Heart right ventricle (tissue), 16 donors: ENCODE measurements at regions not wholly inside any gene's neighbourhood (a gene's known extent, or its start where the extent isn't known, plus 50 kb on each side); places are given as distances from the start of the nearest gene placed in this dataset.

ENCODE experiments used
- ATAC-seq, 8 donors: fragments of 200-7000 bp; cut with Tn5 transposase; one replicate each; pipeline ENCODE4 v1.9.1; 2020; ENCODE audit warnings: mild to moderate bottlenecking in 8 of 8, moderate library complexity in 8 of 8, moderate number of reproducible peaks in 1 of 8
- DNase-seq, 2 donors: peaks; one replicate each; pipeline ENCODE4 v3.0.0-alpha.2; 2020
- H3K27ac ChIP-seq, 10 donors: fragments of 200-600 bp; sonication (generic) in 2 of 10; one replicate each; pipeline versions ENCODE4 v1.5.0 to v1.8.0; 2020 to 2022; ENCODE audit warnings: mild to moderate bottlenecking in 3 of 10
- H3K27me3 ChIP-seq, 7 donors: fragments of 200-600 bp; one replicate each; pipeline ENCODE4 v1.8.0; 2021 to 2022; ENCODE audit warnings: mild to moderate bottlenecking in 2 of 7
- H3K36me3 ChIP-seq, 9 donors: fragments of 200-600 bp; sonication (generic) in 1 of 9; one replicate each; pipeline versions ENCODE4 v1.5.0 to v1.8.0; 2020 to 2022; ENCODE audit warnings: mild to moderate bottlenecking in 2 of 9
- H3K4me1 ChIP-seq, 9 donors: fragments of 200-600 bp; sonication (generic) in 1 of 9; one replicate each; pipeline versions ENCODE4 v1.5.0 to v1.8.0; 2020 to 2022; ENCODE audit warnings: mild to moderate bottlenecking in 4 of 9
- H3K4me3 ChIP-seq, 10 donors: fragments of 200-600 bp; sonication (generic) in 2 of 10; one replicate each; pipeline versions ENCODE4 v1.5.0 to v1.8.0; 2020 to 2022; ENCODE audit warnings: mild to moderate bottlenecking in 7 of 10, moderate library complexity in 2 of 10
- H3K9me3 ChIP-seq, 11 donors: fragments of 200-600 bp in 10 of 11; sonication (generic) in 2 of 11; one replicate each; pipeline versions ENCODE4 v1.5.0 to v1.8.0; 2013 to 2022; ENCODE audit warnings: mild to moderate bottlenecking in 2 of 11, control low read depth in 1 of 11, moderate library complexity in 1 of 11
- WGBS, 2 donors: extraction: QIAGEN DNeasy Blood & Tissue Kit; methylation state at CpG; one replicate each; pipeline ENCODE4 v1.1.7; 2013; ENCODE audit warnings: inconsistent platforms in 1 of 2; 5-methylcytosine and 5-hydroxymethylcytosine counted together
- intact Hi-C, 10 donors: fragments of 100-400 bp; cut with DNase I; formaldehyde crosslinking; loops; one replicate each; pipeline versions ENCODE4 v1.11.1 to v1.14.2; 2022
- TF ChIP-seq, protein P1 (sequence below), 9 donors: fragments of 200-600 bp; sonication (generic) in 2 of 9; IDR thresholded peaks; one replicate each; pipeline versions ENCODE4 v1.5.0 to v1.8.0; 2021 to 2022; ENCODE audit warnings: antibody characterized with exemption in 9 of 9, mild to moderate bottlenecking in 5 of 9, moderate library complexity in 1 of 9
- donor health status: Arrhythmogenic right ventricular cardiomyopathy.
- donor health status: ischemic (EF 13 %, LVEDD 7.1; RV severe dilation, severe dysfunction).
- donor health status: healthy with polysubstance abuse.
- donor health status: DM: no; HTN: yes; CAD: no.
- donor health status: DM: no; HTN: no; CAD: no.
- donor health status: ischemic (EF 25% LVEDD 6.9; RV normal size, moderate dysfunction).
- donor health status: ischemic (EF 25% LVEDD 5.7; RV mildly dilated, moderate dysfunction).
- donor health status: healthy.
- donor health status: DM: yes; HTN: yes; CAD: no.
- donor health status: Ischemic cardiomyopathy.
- donor health status: ischemic (EF 35%, LVEDD 5.7; RV mildly dilated, moderate dysfunction).
- donor health status: nonischemic (EF 11% LVEDD 7.7; RV severe dilation, severe dysfunction).
- donor health status: DM: yes; HTN: yes; CAD: no.
- donor health status: PGD.
- donor health status: ischemic (EF 29% LVEDD 5.4; RV normal size, mild dysfunction).
- donor health status: nonischemic (EF 23%, LVEDD 6.1; RV moderate dilation, normal function).

- H3K9me3 ChIP-seq, result no peaks in the 10 kb centered on the region
- intact Hi-C loops, result no loop called here
- H3K27me3 ChIP-seq, result no peaks in the 10 kb centered on the region
- H3K4me1 ChIP-seq, result peaks cover 0 to 18% (median 0%) of the 10 kb centered on the region in 9 donors
- DNase-seq, result no peak
- H3K27ac ChIP-seq, result peak overlapping the region in 1 of 10 donors; percentile 28
- WGBS, 2 donors, result 73 to 74% methylated on average over 1 of the region's 1 CpG
- ATAC-seq, result peak in 1 of 8 donors; percentile 12
- TF ChIP-seq, protein P1, sequence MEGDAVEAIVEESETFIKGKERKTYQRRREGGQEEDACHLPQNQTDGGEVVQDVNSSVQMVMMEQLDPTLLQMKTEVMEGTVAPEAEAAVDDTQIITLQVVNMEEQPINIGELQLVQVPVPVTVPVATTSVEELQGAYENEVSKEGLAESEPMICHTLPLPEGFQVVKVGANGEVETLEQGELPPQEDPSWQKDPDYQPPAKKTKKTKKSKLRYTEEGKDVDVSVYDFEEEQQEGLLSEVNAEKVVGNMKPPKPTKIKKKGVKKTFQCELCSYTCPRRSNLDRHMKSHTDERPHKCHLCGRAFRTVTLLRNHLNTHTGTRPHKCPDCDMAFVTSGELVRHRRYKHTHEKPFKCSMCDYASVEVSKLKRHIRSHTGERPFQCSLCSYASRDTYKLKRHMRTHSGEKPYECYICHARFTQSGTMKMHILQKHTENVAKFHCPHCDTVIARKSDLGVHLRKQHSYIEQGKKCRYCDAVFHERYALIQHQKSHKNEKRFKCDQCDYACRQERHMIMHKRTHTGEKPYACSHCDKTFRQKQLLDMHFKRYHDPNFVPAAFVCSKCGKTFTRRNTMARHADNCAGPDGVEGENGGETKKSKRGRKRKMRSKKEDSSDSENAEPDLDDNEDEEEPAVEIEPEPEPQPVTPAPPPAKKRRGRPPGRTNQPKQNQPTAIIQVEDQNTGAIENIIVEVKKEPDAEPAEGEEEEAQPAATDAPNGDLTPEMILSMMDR (IDR thresholded peaks at IDR 0.05), result no peak
- no peaks in the 10 kb centered on the region for H3K36me3 ChIP-seq
- H3K4me3 ChIP-seq, result no peak overlapping the region
These were observed 401.7 kb upstream of the CDIN1 start for GRCh38 chr15:36177590-36178302.

GRCh38 chr15:36178303-36178633, 401.2 kb upstream of the CDIN1 start:
- DNase-seq (no peak), ATAC-seq (peak in 1 of 8 donors; percentile 23)
- Histone ChIP-seq H3K36me3 (no peaks in the 10 kb centered on the region), H3K4me1 (peaks cover 0 to 18% (median 0%) of the 10 kb centered on the region in 9 donors), H3K4me3 (no peak overlapping the region), H3K27ac (peak overlapping the region in 1 of 10 donors; percentile 28), H3K27me3 (no peaks in the 10 kb centered on the region), H3K9me3 (no peaks in the 10 kb centered on the region)
- TF ChIP-seq, protein P1 (IDR thresholded peaks at IDR 0.05), result no peak
- intact Hi-C loops, result no loop called here
- WGBS, 2 donors, result 80 to 81% methylated on average over 2 of the region's 2 CpGs

DNA sequence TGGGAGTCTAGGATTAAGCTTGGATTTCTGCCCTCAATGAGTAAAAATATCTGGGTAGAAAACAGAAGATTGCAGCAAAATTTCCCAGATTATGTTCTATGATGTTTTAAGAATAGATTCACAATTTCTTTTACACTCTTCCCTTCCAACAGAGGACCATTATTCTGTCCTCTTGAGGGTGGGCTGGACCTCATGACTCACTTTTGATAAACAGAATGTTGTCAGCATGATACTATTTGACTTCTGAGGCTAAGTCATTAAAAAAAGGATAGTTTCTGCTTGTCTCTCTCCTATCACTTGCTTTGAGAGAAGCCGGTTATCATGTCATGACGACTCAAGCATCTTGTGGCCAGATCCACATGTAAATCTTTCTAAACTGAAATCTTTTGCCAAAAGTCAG, 396.2 kb upstream of the CDIN1 start:
- no peaks in the 10 kb centered on the region for H3K27me3 ChIP-seq
- ATAC-seq, result no peak
- 70 to 71% methylated on average over 2 of the region's 2 CpGs for WGBS, 2 donors
- H3K4me3 ChIP-seq, result no peak overlapping the region
- no peaks in the 10 kb centered on the region for H3K36me3 ChIP-seq
- TF ChIP-seq, protein P1 (IDR thresholded peaks at IDR 0.05), result no peak
- intact Hi-C loops, result no loop called here
- no peak for DNase-seq
- peaks cover 0 to 4% (median 0%) of the 10 kb centered on the region in 9 donors for H3K4me1 ChIP-seq
- H3K27ac ChIP-seq, result no peak overlapping the region
- peaks cover 0 to 4% (median 0%) of the 10 kb centered on the region in 11 donors for H3K9me3 ChIP-seq

GRCh38 chr15:36185438-36185837, 394.0 kb upstream of the CDIN1 start:
- H3K27ac ChIP-seq, result no peak overlapping the region
- intact Hi-C loops, result no loop called here
- no peak for ATAC-seq
- H3K27me3 ChIP-seq, result no peaks in the 10 kb centered on the region
- no peak for DNase-seq
- H3K4me3 ChIP-seq, result no peak overlapping the region
- H3K9me3 ChIP-seq, result peaks cover 0 to 4% (median 0%) of the 10 kb centered on the region in 11 donors
- TF ChIP-seq, protein P1 (IDR thresholded peaks at IDR 0.05), result no peak
- no peaks in the 10 kb centered on the region for H3K4me1 ChIP-seq
- WGBS, 2 donors, result 72 to 77% methylated on average over 1 of the region's 1 CpG
- H3K36me3 ChIP-seq, result no peaks in the 10 kb centered on the region
